NCI-H524 treated with DMSO at 0.1 percent for 48 hours (cell line): ENCODE measurements at regions not wholly inside any gene's neighbourhood (a gene's known extent, or its start where the extent isn't known, plus 50 kb on each side); places are given as distances from the start of the nearest gene placed in this dataset.

Experiments
- DNase-seq: peaks from one replicate; lab custom pipeline; 2025; lab: John Stamatoyannopoulos, UW

- DNase-seq = no peak
Observed at GRCh38 chr7:52143219-52143618, 826.6 kb upstream of the COBL start.

GRCh38 chr7:52140851-52141250, 824.2 kb upstream of the COBL start:
- no peak for DNase-seq

- no peak for DNase-seq
Observed at GRCh38 chr7:52135403-52135802, 818.8 kb upstream of the COBL start.

GRCh38 chr7:52129278-52129677, 812.7 kb upstream of the COBL start:
- no peak for DNase-seq

GRCh38 chr7:52120912-52121311, 804.3 kb upstream of the COBL start:
- no peak for DNase-seq

GRCh38 chr7:52119537-52119936, 802.9 kb upstream of the COBL start:
- DNase-seq = no peak

- no peak for DNase-seq
Observed at GRCh38 chr7:52114509-52114908, 797.9 kb upstream of the COBL start.

GRCh38 chr7:52114056-52114455, 797.4 kb upstream of the COBL start:
- no peak for DNase-seq

- DNase-seq = no peak
Observed at GRCh38 chr7:52107355-52107754, 790.7 kb upstream of the COBL start.

- no peak for DNase-seq
Observed at GRCh38 chr7:52095861-52096260, 779.3 kb upstream of the COBL start.

GRCh38 chr7:52091996-52092395, 775.4 kb upstream of the COBL start:
- DNase-seq = no peak

GRCh38 chr7:52091101-52091500, 774.5 kb upstream of the COBL start:
- no peak for DNase-seq

- DNase-seq = no peak
Observed at GRCh38 chr7:52088008-52088901, 771.6 kb upstream of the COBL start.

- no peak for DNase-seq
Observed at GRCh38 chr7:52085610-52086009, 769.0 kb upstream of the COBL start.

GRCh38 chr7:52080493-52080892, 763.9 kb upstream of the COBL start:
- DNase-seq = no peak

GRCh38 chr7:52079726-52080125, 763.1 kb upstream of the COBL start:
- no peak for DNase-seq

GRCh38 chr7:52077571-52077970, 761.0 kb upstream of the COBL start:
- DNase-seq = no peak

- no peak for DNase-seq
Observed at GRCh38 chr7:52074912-52075311, 758.3 kb upstream of the COBL start.

- no peak for DNase-seq
Observed at GRCh38 chr7:52074071-52074470, 757.5 kb upstream of the COBL start.

- no peak for DNase-seq
Observed at GRCh38 chr7:52071744-52072143, 755.1 kb upstream of the COBL start.

- no peak for DNase-seq
Observed at GRCh38 chr7:52064493-52064892, 747.9 kb upstream of the COBL start.

GRCh38 chr7:52061666-52062065, 745.1 kb upstream of the COBL start:
- no peak for DNase-seq

GRCh38 chr7:52053525-52053924, 736.9 kb upstream of the COBL start:
- DNase-seq = no peak

- no peak for DNase-seq
Observed at GRCh38 chr7:52030722-52031121, 714.1 kb upstream of the COBL start.
